HG03139 (cell line): ENCODE measurements at regions not wholly inside any gene's neighbourhood (a gene's known extent, or its start where the extent isn't known, plus 50 kb on each side); places are given as distances from the start of the nearest gene placed in this dataset.

ENCODE experiments used
- ATAC-seq: cut with Tn5 transposase; IDR thresholded peaks from one replicate; pipeline ENCODE4 v1.9.1; 2021; ENCODE audit not compliant: unreplicated experiment

- ATAC-seq: no peak
Measured at GRCh38 chr14:56870336-56870735, 60.1 kb upstream of the OTX2 start.

DNA sequence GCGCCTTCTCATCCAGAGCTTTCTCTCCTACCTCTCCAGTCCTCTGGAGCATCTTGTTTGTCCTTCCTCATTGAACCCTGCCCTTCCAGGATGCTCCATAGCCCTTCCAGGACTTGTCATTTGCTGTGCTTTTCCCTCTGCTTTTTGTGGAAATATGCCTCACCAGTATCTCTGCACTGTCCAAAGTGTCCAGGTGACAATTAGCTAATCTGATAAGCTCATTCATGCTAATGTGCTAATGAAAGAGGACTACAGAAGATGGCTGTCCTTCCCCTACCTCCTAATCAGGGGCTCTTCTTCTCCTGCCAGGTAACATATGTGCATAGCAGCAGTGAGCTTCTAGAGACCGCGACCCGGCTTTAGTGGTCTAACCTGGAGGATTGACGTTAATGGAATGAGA is 58.4 kb upstream of the OTX2 start:
- no peak for ATAC-seq

DNA sequence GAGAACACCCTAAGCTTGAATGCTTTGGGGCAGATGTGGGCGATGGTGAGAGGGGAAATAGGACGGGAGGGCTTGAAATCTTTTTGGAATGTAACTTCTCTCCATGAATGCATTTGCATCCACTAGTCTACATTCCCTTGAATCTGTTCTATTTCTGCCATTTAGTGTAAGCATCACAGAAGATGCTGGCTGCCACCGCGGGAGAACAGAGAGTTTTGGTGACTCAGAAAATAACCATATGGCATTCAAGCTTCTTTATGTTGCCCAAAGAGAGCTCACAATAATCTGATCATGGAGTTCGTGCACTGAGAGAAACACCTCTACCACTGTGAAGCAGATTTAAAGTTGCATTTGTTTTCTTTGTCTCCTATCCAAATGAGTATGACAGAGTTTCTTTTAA is 52.6 kb upstream of the OTX2 start:
- no peak for ATAC-seq

- no peak for ATAC-seq
Measured at GRCh38 chr14:56860441-56860840, 50.2 kb upstream of the OTX2 start.
